ENCODE measurements at regions not wholly inside any gene's neighbourhood (a gene's known extent, or its start where the extent isn't known, plus 50 kb on each side); places are given as distances from the start of the nearest gene placed in this dataset.

- H3K79me2 ChIP-seq (ENCODE audit: insufficient read depth) = no peaks in the 10 kb centered on the region
- no peak overlapping the region for H3K9ac ChIP-seq
- H3F3A ChIP-seq (replicated peaks; ENCODE audit: insufficient read depth) = no peaks in the 10 kb centered on the region
- DNase-seq = no peak
- TF ChIP-seq, protein P1, sequence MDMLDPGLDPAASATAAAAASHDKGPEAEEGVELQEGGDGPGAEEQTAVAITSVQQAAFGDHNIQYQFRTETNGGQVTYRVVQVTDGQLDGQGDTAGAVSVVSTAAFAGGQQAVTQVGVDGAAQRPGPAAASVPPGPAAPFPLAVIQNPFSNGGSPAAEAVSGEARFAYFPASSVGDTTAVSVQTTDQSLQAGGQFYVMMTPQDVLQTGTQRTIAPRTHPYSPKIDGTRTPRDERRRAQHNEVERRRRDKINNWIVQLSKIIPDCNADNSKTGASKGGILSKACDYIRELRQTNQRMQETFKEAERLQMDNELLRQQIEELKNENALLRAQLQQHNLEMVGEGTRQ (IDR thresholded peaks at IDR 0.05; ENCODE audit: borderline replicate concordance, low read depth, low read length) = no peak
- TF ChIP-seq MEF2A (IDR thresholded peaks at IDR 0.05; ENCODE audit: borderline replicate concordance, low read depth) (no peak), TEAD4 (IDR thresholded peaks at IDR 0.05; ENCODE audit: borderline replicate concordance, insufficient read depth) (no peak), RXRA (IDR thresholded peaks at IDR 0.05; ENCODE audit: borderline replicate concordance, low read depth) (no peak), FOXM1 (IDR thresholded peaks at IDR 0.05; ENCODE audit: low read depth) (no peak), FOSL2 (IDR thresholded peaks at IDR 0.05; ENCODE audit: borderline replicate concordance, low read depth) (no peak)
- no peaks in the 10 kb centered on the region for H3K9me2 ChIP-seq
- 74% methylated on average over 5 of the region's 5 CpGs for WGBS (ENCODE audit: low lambda C conversion rate)
- no peaks in the 10 kb centered on the region for H3K9me3 ChIP-seq
- CTCF ChIA-PET = interaction anchor here (1.4 kb wide), 1 partner anchor 28 kb away, joined by 3 read pairs; no protein-coding TSS in a partner anchor
- H3K4me3 ChIP-seq (ENCODE audit: low read depth in 2 of 2, low read length in 1 of 2) = no peak overlapping the region
- no peaks in the 10 kb centered on the region for H3K36me3 ChIP-seq (replicated peaks in 1 of 2; ENCODE audit: control insufficient read depth in 1 of 2, insufficient read depth in 2 of 2, low read length in 1 of 2)
- no peak overlapping the region for H2AFZ ChIP-seq (ENCODE audit: low read depth)
- H4K20me1 ChIP-seq (ENCODE audit: insufficient read depth) = no peaks in the 10 kb centered on the region
- no peaks in the 10 kb centered on the region for H3K4me1 ChIP-seq (ENCODE audit: control insufficient read depth in 1 of 2, insufficient read depth in 2 of 2, low read depth in 1 of 2, low read length in 1 of 2)
- H3K4me2 ChIP-seq = no peak overlapping the region
- POLR2A ChIA-PET = no interaction called here
- H3K27me3 ChIP-seq (ENCODE audit: insufficient read depth) = no peaks in the 10 kb centered on the region
- no peak overlapping the region for H3K27ac ChIP-seq (ENCODE audit: low read depth in 2 of 2, low read length in 1 of 2)
Observed at GRCh38 chr2:129468879-129469278, 510.6 kb upstream of the RAB6C start.

DNA sequence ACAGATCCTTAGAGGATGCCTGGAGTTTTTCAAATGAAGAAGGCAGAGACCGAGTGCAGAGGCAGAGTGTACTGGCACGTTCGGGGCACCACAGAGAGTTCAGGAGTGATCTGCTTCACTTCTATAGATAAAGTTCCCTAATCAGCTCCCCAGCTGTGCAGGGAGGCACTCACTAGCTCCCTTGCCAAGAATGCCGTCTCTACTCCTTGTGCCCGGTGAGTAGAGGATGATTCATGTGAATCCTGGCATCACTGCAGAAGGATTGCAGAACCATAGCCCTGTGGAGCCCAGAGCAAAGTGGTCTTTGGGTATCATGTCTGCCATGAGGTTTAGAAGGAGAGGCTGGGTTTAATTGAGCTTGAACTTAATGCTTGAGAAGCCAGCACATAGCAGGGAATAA is 510.1 kb upstream of the RAB6C start:
- no peak for DNase-seq
- no peaks in the 10 kb centered on the region for H3K27me3 ChIP-seq (ENCODE audit: insufficient read depth)
- CTCF ChIA-PET = interaction anchor here (1.4 kb wide), 1 partner anchor 28 kb away, joined by 3 read pairs; no protein-coding TSS in a partner anchor
- WGBS (ENCODE audit: low lambda C conversion rate) = 5% methylated on average over 4 of the region's 5 CpGs
- no peaks in the 10 kb centered on the region for H3K9me3 ChIP-seq
- no peak overlapping the region for H3K27ac ChIP-seq (ENCODE audit: low read depth in 2 of 2, low read length in 1 of 2)
- POLR2A ChIA-PET = no interaction called here
- H3K4me2 ChIP-seq = no peak overlapping the region
- H3K4me1 ChIP-seq (ENCODE audit: control insufficient read depth in 1 of 2, insufficient read depth in 2 of 2, low read depth in 1 of 2, low read length in 1 of 2) = no peaks in the 10 kb centered on the region
- H3K9ac ChIP-seq = no peak overlapping the region
- TF ChIP-seq FOXJ3 (CRISPR knock-in tag; IDR thresholded peaks at IDR 0.05) = no peak
- no peak for TF ChIP-seq TEAD4 (IDR thresholded peaks at IDR 0.05; ENCODE audit: borderline replicate concordance, insufficient read depth)
- no peak for TF ChIP-seq GABPA (IDR thresholded peaks at IDR 0.05; ENCODE audit: low read depth)
- TF ChIP-seq, protein P2, sequence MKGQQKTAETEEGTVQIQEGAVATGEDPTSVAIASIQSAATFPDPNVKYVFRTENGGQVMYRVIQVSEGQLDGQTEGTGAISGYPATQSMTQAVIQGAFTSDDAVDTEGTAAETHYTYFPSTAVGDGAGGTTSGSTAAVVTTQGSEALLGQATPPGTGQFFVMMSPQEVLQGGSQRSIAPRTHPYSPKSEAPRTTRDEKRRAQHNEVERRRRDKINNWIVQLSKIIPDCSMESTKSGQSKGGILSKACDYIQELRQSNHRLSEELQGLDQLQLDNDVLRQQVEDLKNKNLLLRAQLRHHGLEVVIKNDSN (IDR thresholded peaks at IDR 0.05; ENCODE audit: borderline replicate concordance, low read depth) = no peak
- H4K20me1 ChIP-seq (ENCODE audit: insufficient read depth) = no peaks in the 10 kb centered on the region
- H3K79me2 ChIP-seq (ENCODE audit: insufficient read depth) = no peaks in the 10 kb centered on the region
- no peak overlapping the region for H2AFZ ChIP-seq (ENCODE audit: low read depth)
- H3K36me3 ChIP-seq (replicated peaks in 1 of 2; ENCODE audit: control insufficient read depth in 1 of 2, insufficient read depth in 2 of 2, low read length in 1 of 2) = no peaks in the 10 kb centered on the region
- no peaks in the 10 kb centered on the region for H3K9me2 ChIP-seq
- no peak overlapping the region for H3K4me3 ChIP-seq (ENCODE audit: low read depth in 2 of 2, low read length in 1 of 2)
- H3F3A ChIP-seq (replicated peaks; ENCODE audit: insufficient read depth) = no peaks in the 10 kb centered on the region

DNA sequence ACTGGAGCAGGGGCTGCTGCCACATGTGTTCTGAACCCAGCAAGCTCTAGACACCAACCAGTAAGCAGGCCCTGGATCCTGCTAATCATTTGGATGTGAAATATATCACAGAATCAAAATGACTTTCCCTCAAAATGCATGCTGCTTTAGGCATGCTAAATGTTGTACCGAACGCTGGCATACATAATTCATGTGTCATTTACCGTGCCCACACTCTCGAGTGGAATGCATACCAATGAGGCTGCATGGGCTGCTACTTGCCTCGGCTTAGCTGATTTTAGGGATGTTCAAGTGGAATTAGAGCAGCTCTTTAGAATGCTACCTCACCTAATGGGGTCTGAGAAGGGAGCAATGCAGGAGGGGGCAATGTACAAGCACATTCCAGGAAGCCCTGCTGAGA is 509.6 kb upstream of the RAB6C start:
- H3K9ac ChIP-seq = no peak overlapping the region
- H3K9me2 ChIP-seq = no peaks in the 10 kb centered on the region
- H3K4me2 ChIP-seq = no peak overlapping the region
- ChIA-PET CTCF (no interaction called here), POLR2A (no interaction called here)
- no peaks in the 10 kb centered on the region for H3K4me1 ChIP-seq (ENCODE audit: control insufficient read depth in 1 of 2, insufficient read depth in 2 of 2, low read depth in 1 of 2, low read length in 1 of 2)
- H3K79me2 ChIP-seq (ENCODE audit: insufficient read depth) = no peaks in the 10 kb centered on the region
- H3K4me3 ChIP-seq (ENCODE audit: low read depth in 2 of 2, low read length in 1 of 2) = no peak overlapping the region
- TF ChIP-seq FOXJ3 (CRISPR knock-in tag; IDR thresholded peaks at IDR 0.05) = no peak
- H3K27ac ChIP-seq (ENCODE audit: low read depth in 2 of 2, low read length in 1 of 2) = no peak overlapping the region
- no peaks in the 10 kb centered on the region for H3K27me3 ChIP-seq (ENCODE audit: insufficient read depth)
- no peak for DNase-seq
- no peaks in the 10 kb centered on the region for H3K9me3 ChIP-seq
- no peak overlapping the region for H2AFZ ChIP-seq (ENCODE audit: low read depth)
- 36% methylated on average over 5 of the region's 5 CpGs for WGBS (ENCODE audit: low lambda C conversion rate)
- H3K36me3 ChIP-seq (replicated peaks in 1 of 2; ENCODE audit: control insufficient read depth in 1 of 2, insufficient read depth in 2 of 2, low read length in 1 of 2) = no peaks in the 10 kb centered on the region
- no peaks in the 10 kb centered on the region for H3F3A ChIP-seq (replicated peaks; ENCODE audit: insufficient read depth)
- no peaks in the 10 kb centered on the region for H4K20me1 ChIP-seq (ENCODE audit: insufficient read depth)

All from SK-N-SH (cell line).